K562 (cell line): ENCODE measurements at regions not wholly inside any gene's neighbourhood (a gene's known extent, or its start where the extent isn't known, plus 50 kb on each side); places are given as distances from the start of the nearest gene placed in this dataset.

Experiments
- CHD1 ChIP-seq: fragments of 200-600 bp; sonication (generic); IDR thresholded peaks from one replicate; pipeline ENCODE4 v1.6.1; 2012; ENCODE audit warnings: mild to moderate bottlenecking, moderate library complexity, low read length, inconsistent platforms
- ETS2 ChIP-seq: IDR thresholded peaks from 2 replicates; pipeline ENCODE4 v1.6.1; 2016; ENCODE audit warnings: borderline replicate concordance, missing genetic modification characterization, mild to moderate bottlenecking, moderate library complexity, missing compliant biosample characterization; ENCODE audit not compliant: poor library complexity, severe bottlenecking
- GTF2F1 ChIP-seq: IDR thresholded peaks from 2 replicates; pipeline ENCODE4 v1.6.1; 2011; ENCODE audit warnings: low read depth, low read length, improper control_type of control experiment
- HIVEP1 ChIP-seq: fragments of 250-450 bp; sonication (Bioruptor Pico); IDR thresholded peaks from 2 replicates; pipeline ENCODE4 v1.4.0; 2020; ENCODE audit warnings: mild to moderate bottlenecking
- IRF2 ChIP-seq: sonication (generic); formaldehyde crosslinking; IDR thresholded peaks from 2 replicates; pipeline ENCODE4 v1.8.1; 2022; ENCODE audit warnings: mild to moderate bottlenecking, missing genetic modification reagents
- KDM2B ChIP-seq: fragments of 250-450 bp; sonication (Bioruptor Pico); IDR thresholded peaks from 2 replicates; pipeline ENCODE4 v1.8.0; 2021; ENCODE audit warnings: mild to moderate bottlenecking, moderate library complexity
- KLF16 ChIP-seq: IDR thresholded peaks from 2 replicates; pipeline ENCODE4 v1.6.1; 2016; ENCODE audit warnings: antibody characterized with exemption
- MTF1 ChIP-seq: fragments of 250-450 bp; sonication (Bioruptor Pico); IDR thresholded peaks from 2 replicates; pipeline ENCODE4 v1.9.0; 2021; ENCODE audit warnings: moderate library complexity, mild to moderate bottlenecking, inconsistent platforms, borderline replicate concordance
- MXI1 ChIP-seq: IDR thresholded peaks from 2 replicates; pipeline ENCODE4 v1.6.1; 2011; ENCODE audit warnings: low read depth, mild to moderate bottlenecking, improper control_type of control experiment, low read length
- NCOA1 ChIP-seq: fragments of 450-650 bp; IDR thresholded peaks from 2 replicates; pipeline ENCODE4 v1.6.1; 2016; ENCODE audit warnings: low read depth
- NFYB ChIP-seq: IDR thresholded peaks from 2 replicates; pipeline ENCODE4 v1.6.1; 2011; ENCODE audit warnings: mild to moderate bottlenecking, moderate library complexity; ENCODE audit not compliant: insufficient read length; ENCODE audit errors: extremely low read depth
- SMAD3 ChIP-seq: fragments of 450-650 bp; formaldehyde crosslinking; conservative IDR thresholded peaks from 2 replicates; pipeline ENCODE4 v1.4.0; 2020; ENCODE audit warnings: mild to moderate bottlenecking
- TCFL5 ChIP-seq: fragments of 250-450 bp; sonication (Bioruptor Pico); conservative IDR thresholded peaks from 2 replicates; pipeline ENCODE4 v1.6.1; 2021; ENCODE audit warnings: mild to moderate bottlenecking, moderate library complexity, matching md5 sums
- TSC22D4 ChIP-seq: fragments of 450-650 bp; IDR thresholded peaks from 2 replicates; pipeline ENCODE4 v1.6.1; 2016; ENCODE audit warnings: missing genetic modification characterization, missing biosample characterization, control low read depth
- ZFP36 ChIP-seq: fragments of 150-350 bp; IDR thresholded peaks from 2 replicates; pipeline ENCODE4 v1.6.1; 2018; ENCODE audit warnings: low read length, low read depth; ENCODE audit not compliant: partially characterized antibody
- ZNF124 ChIP-seq: sonication (generic); formaldehyde crosslinking; IDR thresholded peaks from 2 replicates; pipeline ENCODE4 v1.8.1; 2022; ENCODE audit warnings: missing genetic modification reagents
- ZNF76 ChIP-seq: fragments of 250-450 bp; sonication (Bioruptor Pico); IDR thresholded peaks from 2 replicates; pipeline ENCODE4 v1.4.0; 2020; ENCODE audit warnings: mild to moderate bottlenecking, moderate library complexity, borderline replicate concordance
- TF ChIP-seq, protein P1 (sequence below): sonication (generic); formaldehyde crosslinking; IDR thresholded peaks from 2 replicates; pipeline ENCODE4 v1.8.1; 2023; ENCODE audit warnings: mild to moderate bottlenecking, missing genetic modification reagents, moderate library complexity
- TF ChIP-seq, protein P2 (sequence below): fragments of 450-650 bp; IDR thresholded peaks from 2 replicates; pipeline ENCODE4 v1.6.1; 2016; ENCODE audit warnings: mild to moderate bottlenecking
- TF ChIP-seq, protein P3 (sequence below): IDR thresholded peaks from 3 replicates; pipeline ENCODE4 v1.6.1; 2011; ENCODE audit warnings: borderline replicate concordance, mild to moderate bottlenecking; ENCODE audit not compliant: insufficient read length, insufficient read depth
- TF ChIP-seq, protein P4 (sequence below): sonication (generic); formaldehyde crosslinking; IDR thresholded peaks from 2 replicates; pipeline ENCODE4 v1.8.1; 2023; ENCODE audit warnings: mild to moderate bottlenecking, missing genetic modification reagents

DNA sequence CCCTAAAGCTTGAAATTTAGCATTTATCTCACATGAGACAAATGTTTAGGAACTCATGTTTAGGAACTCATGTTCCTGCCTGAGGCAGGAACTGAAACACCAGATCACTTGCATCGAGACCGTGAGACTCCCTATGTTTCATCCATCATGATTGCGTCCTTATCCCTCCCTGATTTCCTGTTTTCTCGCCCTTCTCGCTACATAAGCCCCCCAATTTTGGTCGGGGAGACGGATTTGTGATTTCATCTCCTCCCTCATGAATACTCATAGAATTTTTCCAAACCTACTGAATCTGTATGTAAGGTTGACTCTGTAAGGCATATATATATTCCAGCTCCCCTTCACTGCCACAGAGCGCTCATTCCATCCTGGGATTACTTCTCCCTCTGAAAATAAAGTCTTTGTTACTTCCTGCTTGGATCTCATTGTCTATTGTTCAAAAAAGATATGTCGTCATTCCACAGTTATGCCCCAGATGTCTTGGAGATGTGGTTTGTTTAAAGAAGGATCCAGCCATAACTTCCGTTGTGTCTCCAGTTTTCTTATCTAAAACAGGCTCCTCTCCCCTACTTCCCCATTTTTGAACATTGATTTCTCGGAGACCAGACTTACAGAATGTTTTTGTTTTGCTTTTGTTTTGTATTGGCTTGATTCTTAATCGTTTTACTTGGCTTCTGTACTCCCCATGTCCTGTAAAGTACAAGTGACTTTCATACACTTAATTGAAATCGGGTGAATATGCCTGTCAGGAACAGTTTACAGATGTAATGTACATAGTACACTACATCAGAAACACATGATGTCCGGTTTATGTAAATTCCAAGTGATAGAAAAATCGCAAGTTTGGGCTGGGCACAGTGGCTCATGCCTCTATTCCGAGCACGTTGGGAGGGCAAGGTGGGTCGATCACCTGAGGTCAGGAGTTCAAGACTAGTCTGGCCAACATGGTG lies 118.7 kb downstream of the HFE start (continued):
- TF ChIP-seq, protein P1, sequence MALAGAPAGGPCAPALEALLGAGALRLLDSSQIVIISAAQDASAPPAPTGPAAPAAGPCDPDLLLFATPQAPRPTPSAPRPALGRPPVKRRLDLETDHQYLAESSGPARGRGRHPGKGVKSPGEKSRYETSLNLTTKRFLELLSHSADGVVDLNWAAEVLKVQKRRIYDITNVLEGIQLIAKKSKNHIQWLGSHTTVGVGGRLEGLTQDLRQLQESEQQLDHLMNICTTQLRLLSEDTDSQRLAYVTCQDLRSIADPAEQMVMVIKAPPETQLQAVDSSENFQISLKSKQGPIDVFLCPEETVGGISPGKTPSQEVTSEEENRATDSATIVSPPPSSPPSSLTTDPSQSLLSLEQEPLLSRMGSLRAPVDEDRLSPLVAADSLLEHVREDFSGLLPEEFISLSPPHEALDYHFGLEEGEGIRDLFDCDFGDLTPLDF (CRISPR knock-in tag) = no peak
- TF ChIP-seq HIVEP1 (CRISPR knock-in tag) (no peak), ZFP36 (no peak), CHD1 (no peak), KLF16 (peak; percentile 79), ZNF124 (CRISPR knock-in tag) (no peak), KDM2B (CRISPR knock-in tag) (no peak), NCOA1 (peak; percentile 41; the same call in 1 of the 2 replicates), MTF1 (CRISPR knock-in tag) (no peak), ZNF76 (CRISPR knock-in tag) (no peak), ETS2 (tag) (no peak), TSC22D4 (tag) (no peak), MXI1 (no peak; the same call in 1 of the 2 replicates), NFYB (no peak), TCFL5 (CRISPR knock-in tag) (no peak), IRF2 (no peak), GTF2F1 (no peak), SMAD3 (CRISPR knock-in tag) (no peak; the same call in 1 of the 2 replicates)
- TF ChIP-seq, protein P2, sequence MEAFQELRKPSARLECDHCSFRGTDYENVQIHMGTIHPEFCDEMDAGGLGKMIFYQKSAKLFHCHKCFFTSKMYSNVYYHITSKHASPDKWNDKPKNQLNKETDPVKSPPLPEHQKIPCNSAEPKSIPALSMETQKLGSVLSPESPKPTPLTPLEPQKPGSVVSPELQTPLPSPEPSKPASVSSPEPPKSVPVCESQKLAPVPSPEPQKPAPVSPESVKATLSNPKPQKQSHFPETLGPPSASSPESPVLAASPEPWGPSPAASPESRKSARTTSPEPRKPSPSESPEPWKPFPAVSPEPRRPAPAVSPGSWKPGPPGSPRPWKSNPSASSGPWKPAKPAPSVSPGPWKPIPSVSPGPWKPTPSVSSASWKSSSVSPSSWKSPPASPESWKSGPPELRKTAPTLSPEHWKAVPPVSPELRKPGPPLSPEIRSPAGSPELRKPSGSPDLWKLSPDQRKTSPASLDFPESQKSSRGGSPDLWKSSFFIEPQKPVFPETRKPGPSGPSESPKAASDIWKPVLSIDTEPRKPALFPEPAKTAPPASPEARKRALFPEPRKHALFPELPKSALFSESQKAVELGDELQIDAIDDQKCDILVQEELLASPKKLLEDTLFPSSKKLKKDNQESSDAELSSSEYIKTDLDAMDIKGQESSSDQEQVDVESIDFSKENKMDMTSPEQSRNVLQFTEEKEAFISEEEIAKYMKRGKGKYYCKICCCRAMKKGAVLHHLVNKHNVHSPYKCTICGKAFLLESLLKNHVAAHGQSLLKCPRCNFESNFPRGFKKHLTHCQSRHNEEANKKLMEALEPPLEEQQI = peak; percentile 58
- TF ChIP-seq, protein P3, sequence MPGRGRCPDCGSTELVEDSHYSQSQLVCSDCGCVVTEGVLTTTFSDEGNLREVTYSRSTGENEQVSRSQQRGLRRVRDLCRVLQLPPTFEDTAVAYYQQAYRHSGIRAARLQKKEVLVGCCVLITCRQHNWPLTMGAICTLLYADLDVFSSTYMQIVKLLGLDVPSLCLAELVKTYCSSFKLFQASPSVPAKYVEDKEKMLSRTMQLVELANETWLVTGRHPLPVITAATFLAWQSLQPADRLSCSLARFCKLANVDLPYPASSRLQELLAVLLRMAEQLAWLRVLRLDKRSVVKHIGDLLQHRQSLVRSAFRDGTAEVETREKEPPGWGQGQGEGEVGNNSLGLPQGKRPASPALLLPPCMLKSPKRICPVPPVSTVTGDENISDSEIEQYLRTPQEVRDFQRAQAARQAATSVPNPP = no peak
- TF ChIP-seq, protein P4, sequence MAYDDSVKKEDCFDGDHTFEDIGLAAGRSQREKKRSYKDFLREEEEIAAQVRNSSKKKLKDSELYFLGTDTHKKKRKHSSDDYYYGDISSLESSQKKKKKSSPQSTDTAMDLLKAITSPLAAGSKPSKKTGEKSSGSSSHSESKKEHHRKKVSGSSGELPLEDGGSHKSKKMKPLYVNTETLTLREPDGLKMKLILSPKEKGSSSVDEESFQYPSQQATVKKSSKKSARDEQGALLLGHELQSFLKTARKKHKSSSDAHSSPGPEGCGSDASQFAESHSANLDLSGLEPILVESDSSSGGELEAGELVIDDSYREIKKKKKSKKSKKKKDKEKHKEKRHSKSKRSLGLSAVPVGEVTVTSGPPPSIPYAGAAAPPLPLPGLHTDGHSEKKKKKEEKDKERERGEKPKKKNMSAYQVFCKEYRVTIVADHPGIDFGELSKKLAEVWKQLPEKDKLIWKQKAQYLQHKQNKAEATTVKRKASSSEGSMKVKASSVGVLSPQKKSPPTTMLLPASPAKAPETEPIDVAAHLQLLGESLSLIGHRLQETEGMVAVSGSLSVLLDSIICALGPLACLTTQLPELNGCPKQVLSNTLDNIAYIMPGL = no peak
